Cardiac muscle cell (in vitro differentiated cells and primary cell): ENCODE measurements at regions not wholly inside any gene's neighbourhood (a gene's known extent, or its start where the extent isn't known, plus 50 kb on each side); places are given as distances from the start of the nearest gene placed in this dataset.
"Not testable (repeated sequence)": the region's sequence is repeated elsewhere in the genome, so short reads cannot be mapped to it uniquely, and the experiment has no call there.

Source experiments
- DNase-seq, 2 donors: peaks; one replicate each; pipeline versions ENCODE4 v3.0.0 to v3.0.0-alpha.2; 2010 to 2017; ENCODE audit warnings: low read depth in 1 of 2, low spot score in 1 of 2
- H3K27ac ChIP-seq: fragments of 200-600 bp; sonication (generic); 2 replicates; pipeline ENCODE4 v1.5.1; 2016
- H3K27me3 ChIP-seq: fragments of 200-600 bp; sonication (generic); 2 replicates; pipeline ENCODE4 v1.6.0; 2016; ENCODE audit warnings: control low read depth
- H3K36me3 ChIP-seq: fragments of 200-600 bp; sonication (generic); 2 replicates; pipeline ENCODE4 v1.5.1; 2016; ENCODE audit warnings: control low read depth
- H3K4me1 ChIP-seq: fragments of 200-600 bp; sonication (generic); 2 replicates; pipeline ENCODE4 v1.8.1; 2017; ENCODE audit warnings: low read depth, mild to moderate bottlenecking, mixed run types
- H3K4me3 ChIP-seq: fragments of 200-600 bp; sonication (generic); 2 replicates; pipeline ENCODE4 v1.5.1; 2016; ENCODE audit warnings: mild to moderate bottlenecking
- H3K9me3 ChIP-seq: fragments of 200-600 bp; sonication (generic); 2 replicates; pipeline ENCODE4 v1.5.1; 2017; ENCODE audit warnings: low read depth, mild to moderate bottlenecking, control low read depth
- CTCF ChIP-seq: IDR thresholded peaks from 2 replicates; pipeline ENCODE4 v1.5.1; 2012; ENCODE audit warnings: low read depth, mild to moderate bottlenecking, low read length

GRCh38 chr12:38201461-38202276, 114.9 kb upstream of the ALG10B start:
- Histone ChIP-seq H3K9me3 (no peaks in the 10 kb centered on the region), H3K36me3 (no peaks in the 10 kb centered on the region), H3K27me3 (no peaks in the 10 kb centered on the region), H3K27ac (no peak overlapping the region), H3K4me3 (no peak overlapping the region), H3K4me1 (no peaks in the 10 kb centered on the region)
- TF ChIP-seq CTCF = no peak
- DNase-seq = no peak

- Histone ChIP-seq H3K4me1 (no peaks in the 10 kb centered on the region), H3K36me3 (no peaks in the 10 kb centered on the region), H3K27me3 (no peaks in the 10 kb centered on the region), H3K9me3 (no peaks in the 10 kb centered on the region), H3K4me3 (no peak overlapping the region), H3K27ac (no peak overlapping the region)
- DNase-seq = no peak
- no peak for TF ChIP-seq CTCF
These were observed 111.7 kb upstream of the ALG10B start for GRCh38 chr12:38204831-38205230.

GRCh38 chr12:38222011-38222410, 94.6 kb upstream of the ALG10B start:
- Histone ChIP-seq H3K4me3 (no peak overlapping the region), H3K27me3 (no peaks in the 10 kb centered on the region), H3K36me3 (no peaks in the 10 kb centered on the region), H3K27ac (no peak overlapping the region), H3K9me3 (no peaks in the 10 kb centered on the region), H3K4me1 (no peaks in the 10 kb centered on the region)
- TF ChIP-seq CTCF = no peak
- DNase-seq = no peak

- not testable (repeated sequence) for H3K4me3 ChIP-seq, H3K9me3 ChIP-seq, H3K27me3 ChIP-seq, H3K27ac ChIP-seq, DNase-seq, H3K4me1 ChIP-seq, H3K36me3 ChIP-seq
These were observed 78.2 kb upstream of the ALG10B start for GRCh38 chr12:38238328-38238727.

GRCh38 chr12:38253778-38254177, 62.8 kb upstream of the ALG10B start:
- Histone ChIP-seq H3K9me3 (peaks cover 7% of the 10 kb centered on the region), H3K4me3 (no peak overlapping the region), H3K36me3 (no peaks in the 10 kb centered on the region), H3K4me1 (no peaks in the 10 kb centered on the region), H3K27me3 (no peaks in the 10 kb centered on the region), H3K27ac (no peak overlapping the region)
- DNase-seq = no peak
- TF ChIP-seq CTCF = no peak

GRCh38 chr12:38258411-38258810, 58.2 kb upstream of the ALG10B start:
- TF ChIP-seq CTCF = no peak
- no peak overlapping the region for H3K4me3 ChIP-seq
- no peak overlapping the region for H3K27ac ChIP-seq
- H3K4me1 ChIP-seq = no peaks in the 10 kb centered on the region
- H3K27me3 ChIP-seq = no peaks in the 10 kb centered on the region
- H3K9me3 ChIP-seq = peaks cover 4% of the 10 kb centered on the region
- no peaks in the 10 kb centered on the region for H3K36me3 ChIP-seq
- no peak for DNase-seq
